ENCODE measurements at regions not wholly inside any gene's neighbourhood (a gene's known extent, or its start where the extent isn't known, plus 50 kb on each side); places are given as distances from the start of the nearest gene placed in this dataset.
"Not testable (repeated sequence)": the region's sequence is repeated elsewhere in the genome, so short reads cannot be mapped to it uniquely, and the experiment has no call there.

DNA sequence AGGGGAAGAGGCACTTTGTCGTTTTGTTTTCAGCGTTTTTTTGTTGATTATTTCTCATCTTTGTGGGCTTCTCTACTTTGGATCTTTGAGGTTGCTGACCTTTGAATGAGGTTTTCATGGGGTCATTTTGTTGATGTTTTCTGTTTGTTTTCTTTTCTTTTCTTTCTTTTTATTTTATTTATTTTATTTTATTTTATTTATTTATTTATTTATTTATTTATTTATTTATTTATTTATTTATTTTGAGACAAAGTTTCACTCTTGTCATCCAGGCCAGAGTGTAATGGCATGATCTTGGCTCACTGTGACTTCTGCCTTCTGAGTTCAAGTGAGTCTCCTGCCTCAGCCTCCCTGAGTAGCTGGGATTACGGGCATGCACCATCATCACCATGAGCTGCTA lies 946.7 kb downstream of the TLE4 start:
- DNase-seq (ENCODE audit: extremely low read depth, low read depth, low spot score), result no peak

DNA sequence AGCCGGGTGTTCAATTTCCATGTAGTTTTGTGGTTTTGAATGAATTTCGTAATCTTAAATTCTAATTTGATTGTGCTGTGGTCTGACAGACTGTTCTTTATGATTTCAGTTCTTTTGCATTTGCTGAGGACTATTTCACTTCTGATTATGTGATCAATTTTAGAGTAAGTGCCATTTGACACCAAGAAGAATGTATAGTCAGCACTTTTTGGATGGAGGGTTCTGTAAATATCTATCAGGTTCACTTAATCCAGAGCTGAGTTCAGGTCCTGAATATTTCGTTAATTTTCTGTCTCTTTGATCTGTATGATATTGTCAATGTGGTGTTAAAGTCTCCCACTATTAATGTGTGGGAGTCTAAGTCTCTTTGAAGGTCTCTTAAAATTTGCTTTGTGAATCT lies 944.9 kb downstream of the TLE4 start:
- no peak for DNase-seq (ENCODE audit: extremely low read depth, low read depth, low spot score)

DNA sequence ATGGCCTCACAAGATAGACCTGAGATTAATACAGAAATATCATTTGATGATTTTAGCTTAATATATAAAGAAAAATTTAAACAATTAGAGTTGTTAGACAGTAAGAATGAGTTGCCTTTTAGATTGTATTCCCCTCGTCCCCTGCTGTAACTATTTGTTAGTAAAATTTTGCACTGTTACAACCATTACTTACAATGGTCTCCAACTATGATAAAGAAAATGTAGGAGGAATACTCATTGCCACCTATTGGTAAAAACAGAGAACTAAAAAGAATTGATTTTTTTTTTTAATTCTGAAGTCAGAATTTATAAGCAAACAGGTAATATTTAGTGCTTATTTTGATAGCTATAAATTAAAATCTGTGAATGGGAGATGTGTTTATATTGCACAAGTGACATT lies 937.6 kb downstream of the TLE4 start:
- no peak for DNase-seq (ENCODE audit: extremely low read depth, low read depth, low spot score)

DNA sequence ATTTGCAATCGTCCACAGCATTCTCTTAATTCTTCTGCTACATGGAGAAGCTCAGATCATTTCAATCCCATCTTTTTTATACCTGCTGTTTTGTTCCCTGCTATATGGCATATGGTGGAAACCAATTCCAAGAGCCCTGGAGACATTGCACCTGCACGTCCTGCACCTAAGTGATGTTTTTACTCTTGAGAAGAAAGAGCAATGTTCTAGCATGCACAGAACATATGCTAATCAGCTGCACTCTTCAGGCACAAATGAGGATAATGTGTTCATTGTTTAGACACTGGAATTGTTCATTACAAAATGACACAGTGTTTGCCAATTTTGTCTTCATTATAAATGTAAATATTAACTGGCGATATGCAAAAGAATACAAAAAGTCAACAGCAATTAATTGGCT lies 935.8 kb downstream of the TLE4 start:
- DNase-seq (ENCODE audit: extremely low read depth, low read depth, low spot score), result no peak

DNA sequence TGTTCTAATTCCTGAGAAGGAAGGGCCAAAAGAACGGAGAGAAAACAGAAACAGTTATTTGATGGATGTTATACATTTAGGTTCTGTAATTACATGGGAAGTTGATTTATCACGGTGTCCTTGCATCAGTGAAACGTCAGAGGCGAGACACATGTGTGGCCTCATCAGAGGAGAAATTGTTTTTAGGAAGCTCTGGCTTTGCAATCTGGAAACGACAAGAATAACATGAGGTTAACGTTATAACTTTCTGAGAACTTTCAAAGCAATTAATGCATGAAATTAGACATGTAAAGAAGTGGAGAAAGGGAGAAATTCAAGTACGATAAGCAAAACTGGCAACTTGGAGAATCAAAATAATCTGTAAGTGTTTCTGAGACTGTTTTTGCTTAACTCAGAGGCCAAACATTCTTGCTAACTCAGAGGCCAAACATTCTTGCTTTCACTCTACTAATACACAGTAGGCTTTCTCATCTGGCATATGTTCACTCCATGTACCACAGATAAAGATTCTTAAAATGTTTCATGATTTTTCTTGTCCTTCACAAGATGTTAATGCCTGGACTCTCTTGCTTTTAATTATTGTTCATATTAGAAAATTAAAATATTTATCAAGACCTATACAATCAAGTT lies 933.0 kb downstream of the TLE4 start:
- no peak for DNase-seq (ENCODE audit: extremely low read depth, low read depth, low spot score)

DNA sequence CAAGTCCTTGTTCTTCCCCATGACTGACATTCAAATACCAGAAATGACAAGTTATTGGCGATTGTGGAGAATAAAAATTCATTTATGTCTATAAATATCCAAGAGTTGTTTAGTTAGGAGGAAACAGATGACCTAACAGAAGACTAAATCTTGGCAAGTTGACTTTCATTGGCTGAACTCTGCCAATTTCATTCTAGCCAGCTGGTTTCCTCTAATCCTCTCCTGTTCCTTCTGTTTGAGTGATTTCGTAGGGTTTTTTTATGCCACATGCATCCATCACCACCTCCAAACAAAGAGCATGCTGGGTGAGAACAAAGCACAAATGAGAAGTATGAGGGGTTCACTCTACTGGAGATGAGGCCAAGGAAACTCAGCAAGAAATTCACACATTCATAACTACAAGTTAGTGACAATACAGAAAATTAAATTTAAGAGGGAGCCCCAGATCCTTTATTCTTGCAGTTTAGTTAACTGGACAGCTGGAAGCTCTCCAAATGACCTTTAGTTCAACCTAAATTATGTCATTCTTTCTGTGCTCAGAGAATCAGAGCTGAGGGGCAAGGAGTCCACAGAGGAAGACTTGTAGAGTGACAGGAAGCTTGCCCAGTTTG lies 932.0 kb downstream of the TLE4 start:
- DNase-seq (ENCODE audit: extremely low read depth, low read depth, low spot score), result no peak

DNA sequence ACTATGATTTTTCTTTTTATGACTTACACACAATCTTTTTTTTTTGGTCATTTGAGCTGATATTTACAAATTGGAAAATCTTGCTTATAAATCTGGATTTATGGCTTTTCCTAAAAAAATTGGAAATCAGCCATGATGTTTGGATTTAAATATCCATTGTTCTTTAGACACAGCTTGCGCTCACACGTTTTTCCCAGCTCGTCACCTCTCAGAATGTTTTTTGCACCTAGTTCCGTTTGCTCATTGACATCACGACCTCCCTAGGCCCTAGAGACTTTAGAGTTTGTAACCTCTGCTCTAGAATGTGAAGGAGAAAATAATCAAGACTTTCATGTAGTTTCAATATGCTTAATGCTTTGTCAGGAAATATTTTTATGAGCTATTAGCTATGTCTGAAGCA lies 930.5 kb downstream of the TLE4 start:
- DNase-seq (ENCODE audit: extremely low read depth, low read depth, low spot score), result no peak

DNA sequence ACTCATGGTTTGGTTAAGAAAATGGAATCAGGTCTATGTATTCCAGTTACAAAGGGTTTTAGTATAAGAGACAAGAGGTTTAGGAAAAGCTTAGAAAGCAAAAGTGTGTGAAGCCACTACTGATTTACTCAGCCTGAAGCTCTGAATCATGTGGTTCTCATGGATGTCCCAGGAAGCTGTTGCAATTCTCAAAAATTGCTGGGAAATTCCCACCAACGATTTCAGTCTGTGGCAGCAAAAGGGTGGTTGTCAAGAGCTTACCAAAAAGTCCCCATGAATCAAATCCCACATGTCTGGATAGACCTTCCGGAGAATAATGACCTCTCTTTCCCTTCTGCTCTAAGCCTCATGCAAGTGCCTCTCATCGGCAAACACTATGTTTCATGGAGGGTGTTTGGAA lies 929.9 kb downstream of the TLE4 start:
- no peak for DNase-seq (ENCODE audit: extremely low read depth, low read depth, low spot score)

DNA sequence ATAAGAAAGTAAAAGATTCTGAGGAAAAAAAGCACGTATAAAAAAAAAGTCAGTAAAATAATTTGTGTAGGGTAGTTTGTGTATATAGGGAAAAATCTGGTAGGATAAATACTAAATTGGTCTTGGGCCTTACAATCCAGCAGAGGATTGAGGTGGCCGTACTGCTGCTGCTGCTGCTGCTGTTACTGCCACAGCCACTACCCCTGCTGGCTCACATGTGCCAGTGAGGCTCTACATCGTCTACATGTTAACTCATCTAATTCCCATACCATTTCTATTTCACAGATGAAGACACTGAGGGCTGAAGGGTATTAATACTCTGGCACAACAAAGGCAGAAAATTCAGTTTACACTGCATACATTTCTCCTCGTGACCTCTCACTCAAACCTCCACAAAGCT lies 928.5 kb downstream of the TLE4 start:
- DNase-seq (ENCODE audit: extremely low read depth, low read depth, low spot score), result no peak

DNA sequence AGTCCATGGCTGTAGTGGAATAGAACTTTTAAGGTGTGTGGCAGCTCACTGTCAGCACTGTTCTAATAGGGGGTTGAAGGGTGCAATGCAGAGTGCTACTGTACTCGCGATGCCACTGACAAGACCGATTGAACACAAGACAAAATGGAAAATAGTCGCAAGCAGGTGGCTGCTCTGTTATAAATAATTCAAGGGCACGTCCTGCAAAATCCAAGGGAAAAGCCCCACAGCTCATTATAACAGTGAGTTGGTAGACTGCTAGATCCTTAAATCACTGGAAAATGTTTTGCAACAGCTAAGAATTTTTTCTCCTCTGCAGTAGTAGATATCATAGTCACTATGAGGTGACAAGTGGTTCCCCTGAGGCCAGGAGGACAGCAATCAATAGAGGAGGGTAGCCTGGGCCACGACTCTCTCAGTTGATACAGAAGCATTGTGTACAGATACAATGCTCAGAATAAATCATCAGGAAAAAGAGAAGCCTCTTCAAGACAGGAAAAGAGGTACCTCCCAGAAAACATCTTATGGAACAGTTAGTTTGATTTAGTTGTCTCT lies 926.3 kb downstream of the TLE4 start:
- no peak for DNase-seq (ENCODE audit: extremely low read depth, low read depth, low spot score)

DNA sequence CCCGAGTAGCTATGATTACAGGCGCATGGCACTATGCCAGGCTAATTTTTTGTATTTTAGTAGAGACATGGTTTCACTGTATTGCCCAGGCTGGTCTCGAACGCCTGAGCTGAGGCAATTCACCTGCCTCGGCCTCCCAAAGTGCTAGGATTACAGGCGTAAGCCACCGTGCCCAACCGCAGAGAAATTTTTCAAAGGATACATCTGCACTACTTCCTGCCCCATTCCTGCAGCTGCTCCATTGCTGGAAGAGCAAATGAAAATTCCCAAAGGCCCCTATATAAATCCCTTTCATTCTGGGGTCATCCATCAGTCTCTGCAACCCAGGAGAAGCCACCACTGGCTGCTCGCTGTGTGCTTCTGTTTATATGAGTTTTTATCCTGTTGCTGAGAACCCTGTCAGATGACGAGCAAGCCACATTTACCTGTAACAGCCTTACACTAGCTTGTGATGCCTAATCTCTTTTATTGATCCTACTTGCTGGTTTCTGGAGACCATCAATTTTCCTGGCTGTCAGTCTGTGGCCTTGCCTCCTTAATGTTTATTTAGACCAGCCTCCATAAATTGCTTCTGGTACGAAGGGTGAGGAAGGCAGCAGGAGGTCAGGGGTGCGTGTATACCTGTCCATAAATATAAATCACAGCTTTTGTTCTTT lies 925.3 kb downstream of the TLE4 start:
- DNase-seq (ENCODE audit: extremely low read depth, low read depth, low spot score), result no peak

DNA sequence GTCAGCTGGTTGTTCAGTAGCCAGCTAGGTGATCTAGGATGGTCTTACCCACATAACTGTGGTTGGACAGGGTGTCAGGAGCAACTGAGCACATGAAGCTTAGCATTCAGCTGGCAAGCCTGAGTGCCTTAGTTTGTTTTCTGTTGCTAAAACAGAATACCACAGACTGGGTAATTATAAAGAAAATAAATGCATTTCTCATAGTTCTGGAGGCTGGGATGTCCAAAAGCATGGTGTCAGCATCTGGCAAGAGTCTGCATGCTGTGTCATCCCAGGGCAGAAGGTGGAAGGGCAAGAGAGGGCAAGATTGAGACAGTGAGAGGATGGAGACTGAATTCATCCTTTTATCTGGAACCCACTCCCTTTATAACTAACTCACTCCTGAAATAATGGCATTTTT lies 921.5 kb downstream of the TLE4 start:
- no peak for DNase-seq (ENCODE audit: extremely low read depth, low read depth, low spot score)

DNA sequence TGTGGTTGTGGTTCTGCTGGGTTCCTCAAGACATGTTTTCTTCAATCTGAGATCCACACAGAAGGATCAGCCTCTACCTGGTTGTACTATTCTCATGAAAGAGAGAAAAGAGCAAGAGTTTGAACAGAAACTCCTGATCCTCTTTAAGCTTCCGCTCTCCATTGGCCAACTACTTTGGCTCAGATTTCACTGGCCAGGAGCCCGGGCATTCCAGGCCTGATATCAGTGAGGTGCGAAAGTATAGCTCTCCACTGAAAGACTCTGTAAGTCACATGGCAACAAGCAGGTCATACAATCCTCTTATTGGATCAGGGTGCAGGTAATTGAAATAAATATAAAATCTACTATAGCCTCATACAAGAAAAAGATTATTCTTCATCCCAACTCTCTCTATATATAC lies 920.5 kb downstream of the TLE4 start:
- DNase-seq (ENCODE audit: extremely low read depth, low read depth, low spot score), result no peak

DNA sequence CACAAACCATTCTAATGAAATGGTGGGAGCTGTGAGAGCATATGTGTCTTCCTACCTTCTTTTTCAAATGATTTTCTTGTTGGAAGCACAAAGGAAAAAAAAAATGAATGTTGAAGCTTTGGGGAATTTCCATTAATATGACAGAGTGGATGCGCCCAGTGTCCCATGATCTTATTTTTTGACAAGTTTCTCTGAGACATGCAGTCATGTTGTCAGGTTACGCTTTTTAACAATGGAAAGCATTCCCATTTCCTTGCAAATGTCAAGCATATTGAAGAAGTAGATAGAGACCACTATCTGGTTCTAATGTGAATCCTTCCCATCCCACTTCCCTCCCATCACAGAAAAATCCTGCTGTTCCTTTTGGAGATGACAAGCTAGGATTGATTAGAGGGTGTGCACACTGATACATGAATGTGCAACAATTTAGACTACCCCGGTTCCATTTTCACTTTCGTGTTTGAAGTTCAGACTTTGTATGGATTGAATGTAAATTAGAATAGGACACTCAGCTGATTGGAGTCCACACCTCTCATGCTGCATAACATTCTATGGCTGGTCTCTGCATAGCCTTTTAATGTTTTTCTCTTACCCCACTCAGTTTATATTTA lies 919.4 kb downstream of the TLE4 start:
- no peak for DNase-seq (ENCODE audit: extremely low read depth, low read depth, low spot score)

DNA sequence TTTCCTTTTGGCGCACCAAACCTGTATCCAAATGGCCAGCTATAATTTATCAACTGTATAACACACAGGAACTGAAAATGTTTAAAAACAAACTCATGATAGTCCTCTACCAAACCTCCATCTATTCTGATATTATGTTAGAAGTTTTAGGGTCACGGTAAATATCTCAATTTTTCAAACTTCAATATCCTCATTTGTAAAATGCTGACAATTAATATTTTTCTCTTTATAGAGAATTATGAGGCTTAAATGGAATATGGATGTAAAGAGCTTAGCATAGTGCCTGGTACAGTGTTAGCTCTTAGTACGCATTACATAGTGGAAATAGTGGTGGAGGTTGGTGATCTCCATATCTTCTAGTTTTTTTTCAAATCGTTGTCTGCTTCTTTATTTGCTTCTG lies 917.6 kb downstream of the TLE4 start:
- DNase-seq (ENCODE audit: extremely low read depth, low read depth, low spot score), result no peak

DNA sequence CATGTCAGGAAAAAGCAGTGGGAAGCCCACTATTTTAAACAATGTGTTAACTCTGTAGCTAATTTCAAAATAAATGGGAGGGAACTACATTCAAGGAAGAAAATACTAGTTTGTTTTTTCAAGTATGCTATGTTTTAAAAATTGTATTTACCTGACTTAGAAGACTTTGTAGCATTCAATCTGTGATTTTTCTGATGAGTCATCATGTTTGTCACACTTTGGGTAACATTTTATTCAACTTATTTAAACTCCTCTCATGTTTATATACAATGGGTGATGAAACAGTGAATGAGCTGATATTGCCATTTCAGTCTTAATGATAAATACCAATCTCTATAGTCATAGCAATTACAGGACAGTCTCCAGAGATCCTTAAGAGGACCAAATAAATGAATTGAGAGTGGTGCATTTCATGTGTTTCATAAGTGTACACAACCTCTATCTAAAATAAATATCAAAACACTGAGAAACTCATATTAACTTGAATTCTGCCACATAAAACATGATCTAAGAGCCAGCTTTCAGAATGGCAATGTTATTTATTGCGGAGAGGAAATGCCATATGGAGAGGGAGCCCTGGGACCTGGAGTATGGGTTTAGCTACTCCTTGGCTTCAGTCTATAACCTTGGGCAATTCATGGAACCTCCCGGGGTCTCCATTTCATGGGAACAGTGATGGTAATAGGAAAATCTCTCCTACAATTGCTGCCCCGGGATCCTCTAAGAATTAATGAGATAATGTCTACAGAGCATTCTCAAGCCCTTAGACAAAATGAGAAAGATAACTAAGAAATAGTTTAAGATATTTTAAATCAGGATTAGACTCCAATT lies 913.9 kb downstream of the TLE4 start:
- no peak for DNase-seq (ENCODE audit: extremely low read depth, low read depth, low spot score)

DNA sequence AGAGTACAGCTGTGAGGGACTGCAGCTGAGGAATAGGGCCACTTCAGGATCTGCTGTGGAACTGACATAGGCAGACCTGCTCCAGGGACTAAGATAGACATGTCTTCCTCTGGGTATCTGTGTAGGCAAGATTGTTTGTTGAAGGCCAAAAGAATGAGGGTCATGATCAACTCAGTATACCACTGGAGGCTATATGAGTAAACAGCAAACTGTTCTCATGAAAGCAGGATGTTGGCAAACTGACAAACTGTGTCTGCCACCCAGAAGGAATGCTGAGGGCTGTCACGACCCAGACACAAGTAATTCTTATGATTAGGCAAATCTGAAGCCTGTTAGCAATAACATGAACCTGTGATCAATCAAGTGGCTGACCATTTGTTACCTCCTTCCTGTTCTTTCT lies 910.5 kb downstream of the TLE4 start:
- not testable (repeated sequence) for DNase-seq (ENCODE audit: extremely low read depth, low read depth, low spot score)

DNA sequence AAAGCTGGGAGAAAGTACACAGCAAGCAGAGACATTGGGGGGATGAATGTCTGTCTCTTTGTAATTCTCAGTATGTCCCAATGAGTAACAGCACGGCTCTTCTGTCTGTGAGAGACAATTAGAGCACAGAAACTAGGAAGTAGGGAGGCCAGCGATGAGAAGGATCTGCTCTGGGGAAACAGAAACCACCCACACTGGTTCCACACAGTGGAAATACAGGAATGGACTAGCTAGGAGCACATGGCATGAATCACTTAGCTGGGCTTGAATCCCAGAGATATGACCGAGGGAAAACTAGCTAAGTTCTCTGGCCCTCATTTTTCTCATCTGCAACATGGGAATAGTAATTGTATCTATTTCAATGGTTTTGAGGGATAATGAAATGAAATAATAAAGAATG lies 895.9 kb downstream of the TLE4 start:
- DNase-seq (ENCODE audit: extremely low read depth, low read depth, low spot score), result no peak

DNA sequence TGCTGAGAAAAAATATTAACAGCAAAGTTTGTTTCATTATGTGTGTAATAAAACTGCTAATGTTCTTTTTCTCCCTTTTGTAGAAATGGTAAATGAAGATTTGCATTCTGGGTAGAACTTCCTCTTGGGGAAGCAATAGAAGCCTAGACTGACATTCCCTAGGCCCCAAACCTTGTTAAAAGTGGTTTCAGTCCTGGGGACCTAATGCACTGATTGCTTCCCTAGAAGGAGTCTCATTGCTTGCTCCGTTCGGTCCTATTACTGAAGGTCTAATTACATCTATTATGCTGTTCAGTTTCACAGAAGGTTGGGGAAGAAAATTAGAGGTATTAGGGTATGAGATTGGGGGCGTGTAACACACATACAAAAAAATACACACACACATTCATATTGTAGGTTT lies 893.8 kb downstream of the TLE4 start:
- DNase-seq (ENCODE audit: extremely low read depth, low read depth, low spot score), result no peak

DNA sequence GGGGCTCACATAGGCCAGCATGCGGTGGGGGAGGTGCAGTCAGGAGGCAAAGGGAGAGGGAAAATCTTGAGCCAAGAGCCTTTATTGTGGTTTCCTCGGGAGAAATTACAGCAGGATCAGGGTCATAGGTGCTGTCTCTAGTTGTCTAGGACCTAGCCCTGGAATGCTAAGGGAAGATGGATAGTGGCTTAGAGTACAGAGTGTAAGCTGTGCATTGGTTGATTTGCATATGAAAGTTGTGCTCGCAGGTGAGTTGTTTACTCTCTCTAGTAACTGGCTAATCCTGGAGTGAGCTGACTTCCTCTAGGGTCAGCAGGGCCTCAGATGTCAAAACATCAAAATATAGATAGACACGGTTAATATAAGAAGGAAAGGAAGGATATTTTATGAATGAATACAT lies 877.7 kb downstream of the TLE4 start:
- DNase-seq (ENCODE audit: extremely low read depth, low read depth, low spot score), result no peak

DNA sequence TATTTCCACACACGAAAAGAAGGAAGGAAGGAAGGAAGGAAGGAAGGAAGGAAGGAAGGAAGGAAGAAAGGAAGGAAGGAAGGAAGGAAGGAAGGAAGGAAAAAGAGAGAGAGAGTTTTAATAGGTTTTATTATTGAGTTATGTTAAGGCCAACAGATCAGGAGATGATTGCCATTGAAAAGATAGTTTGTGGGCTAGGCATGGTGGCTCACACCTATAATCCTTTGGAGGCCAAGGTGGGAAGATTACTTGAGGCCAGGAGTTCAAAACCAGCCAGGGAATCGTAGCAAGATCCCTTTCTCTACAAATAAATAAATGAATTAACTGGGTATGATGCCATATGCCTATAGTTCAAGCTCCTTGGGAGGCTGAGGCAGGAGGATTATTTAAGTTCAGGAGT lies 877.2 kb downstream of the TLE4 start:
- DNase-seq (ENCODE audit: extremely low read depth, low read depth, low spot score), result no peak

Measured in glomerular endothelial cell (primary cell).